Neutrophil (primary cell): ENCODE measurements at regions not wholly inside any gene's neighbourhood (a gene's known extent, or its start where the extent isn't known, plus 50 kb on each side); places are given as distances from the start of the nearest gene placed in this dataset.

Source experiments
- H3K27ac ChIP-seq: fragments of 200-600 bp; sonication (generic); 2 replicates; pipeline ENCODE4 v1.5.1; 2016; ENCODE audit warnings: mild to moderate bottlenecking, moderate library complexity
- H3K27me3 ChIP-seq: fragments of 200-600 bp; sonication (generic); 2 replicates; pipeline ENCODE4 v1.6.0; 2016; ENCODE audit warnings: mild to moderate bottlenecking
- H3K36me3 ChIP-seq: fragments of 200-600 bp; sonication (generic); 2 replicates; pipeline ENCODE4 v1.5.1; 2017
- H3K4me1 ChIP-seq, 2 experiments: fragments of 200-600 bp in 1 of 2; sonication (generic) in 1 of 2; 1 replicate in 1 of 2; 2 replicates in 1 of 2; pipeline versions ENCODE4 v1.5.1 to v1.6.1; 2013 to 2016; ENCODE audit warnings: low read depth in 1 of 2, low read length in 1 of 2, mild to moderate bottlenecking in 1 of 2, moderate library complexity in 1 of 2; ENCODE audit not compliant: control insufficient read depth in 1 of 2, insufficient read depth in 1 of 2
- H3K4me3 ChIP-seq, 2 experiments: fragments of 200-600 bp in 1 of 2; sonication (generic) in 1 of 2; 1 replicate in 1 of 2; 2 replicates in 1 of 2; pipeline ENCODE4 v1.5.1; 2013 to 2016; ENCODE audit warnings: low read depth in 1 of 2, low read length in 1 of 2, mild to moderate bottlenecking in 1 of 2, moderate library complexity in 1 of 2
- H3K9me3 ChIP-seq: fragments of 200-600 bp; sonication (generic); 2 replicates; pipeline ENCODE4 v1.5.1; 2016
- TF ChIP-seq, protein P1 (sequence below): fragments of 200-600 bp; sonication (generic); IDR thresholded peaks from 2 replicates; pipeline ENCODE4 v1.5.1; 2016; ENCODE audit warnings: antibody characterized with exemption

DNA sequence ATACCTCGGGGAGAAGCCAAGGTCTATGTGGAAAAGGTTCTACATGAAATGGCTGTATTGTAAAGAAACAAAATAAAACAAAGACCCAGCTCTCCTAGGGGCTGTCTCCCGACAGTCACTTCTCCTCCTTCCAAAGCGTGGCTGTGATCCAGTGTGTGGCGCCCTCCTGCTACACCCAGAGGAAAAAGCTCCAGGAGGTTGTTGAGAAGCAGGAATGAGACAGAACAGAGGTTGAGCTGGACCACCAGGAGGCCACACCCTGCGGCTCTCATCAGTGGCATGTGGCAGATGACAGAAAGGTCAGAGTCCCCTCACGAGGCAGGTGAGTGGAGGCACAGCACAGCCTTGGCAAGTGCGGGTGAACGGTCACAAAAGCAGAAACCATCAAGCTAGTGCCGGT, 236.0 kb downstream of the TBXT start:
- no peak overlapping the region for H3K27ac ChIP-seq
- TF ChIP-seq, protein P1, sequence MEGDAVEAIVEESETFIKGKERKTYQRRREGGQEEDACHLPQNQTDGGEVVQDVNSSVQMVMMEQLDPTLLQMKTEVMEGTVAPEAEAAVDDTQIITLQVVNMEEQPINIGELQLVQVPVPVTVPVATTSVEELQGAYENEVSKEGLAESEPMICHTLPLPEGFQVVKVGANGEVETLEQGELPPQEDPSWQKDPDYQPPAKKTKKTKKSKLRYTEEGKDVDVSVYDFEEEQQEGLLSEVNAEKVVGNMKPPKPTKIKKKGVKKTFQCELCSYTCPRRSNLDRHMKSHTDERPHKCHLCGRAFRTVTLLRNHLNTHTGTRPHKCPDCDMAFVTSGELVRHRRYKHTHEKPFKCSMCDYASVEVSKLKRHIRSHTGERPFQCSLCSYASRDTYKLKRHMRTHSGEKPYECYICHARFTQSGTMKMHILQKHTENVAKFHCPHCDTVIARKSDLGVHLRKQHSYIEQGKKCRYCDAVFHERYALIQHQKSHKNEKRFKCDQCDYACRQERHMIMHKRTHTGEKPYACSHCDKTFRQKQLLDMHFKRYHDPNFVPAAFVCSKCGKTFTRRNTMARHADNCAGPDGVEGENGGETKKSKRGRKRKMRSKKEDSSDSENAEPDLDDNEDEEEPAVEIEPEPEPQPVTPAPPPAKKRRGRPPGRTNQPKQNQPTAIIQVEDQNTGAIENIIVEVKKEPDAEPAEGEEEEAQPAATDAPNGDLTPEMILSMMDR: no peak
- H3K36me3 ChIP-seq: no peaks in the 10 kb centered on the region
- no peaks in the 10 kb centered on the region for H3K9me3 ChIP-seq
- no peak overlapping the region for H3K4me3 ChIP-seq
- H3K27me3 ChIP-seq: no peaks in the 10 kb centered on the region
- H3K4me1 ChIP-seq: no peaks in the 10 kb centered on the region

DNA sequence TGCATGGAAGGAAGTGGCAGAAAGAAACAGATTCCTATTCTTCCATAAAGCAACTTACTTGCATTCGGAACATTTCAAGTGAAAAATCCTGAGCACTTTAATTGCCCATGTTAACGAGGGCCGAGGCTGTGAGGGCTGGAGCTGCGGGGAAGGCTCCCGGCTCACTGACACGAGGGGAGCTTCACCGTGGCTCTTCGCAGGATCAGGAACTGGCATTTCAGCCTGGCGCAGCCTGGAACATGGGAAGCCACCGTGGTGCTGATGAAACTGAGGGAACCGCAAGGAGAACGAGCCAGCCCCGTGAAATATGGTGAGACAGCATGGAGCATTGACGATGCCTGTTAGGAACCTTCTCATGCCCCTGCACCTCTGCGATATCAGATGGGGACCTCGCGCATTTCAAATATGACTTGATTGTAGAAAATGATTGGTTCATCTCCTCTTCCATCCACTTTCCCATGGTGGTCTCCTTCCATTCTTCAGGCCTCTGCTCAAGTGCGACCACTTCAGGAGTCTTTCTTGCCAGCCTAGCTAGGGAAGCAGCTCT, 236.9 kb downstream of the TBXT start:
- TF ChIP-seq, protein P1: no peak
- Histone ChIP-seq H3K4me3 (no peak overlapping the region), H3K27me3 (no peaks in the 10 kb centered on the region), H3K36me3 (no peaks in the 10 kb centered on the region), H3K4me1 (no peaks in the 10 kb centered on the region), H3K9me3 (no peaks in the 10 kb centered on the region), H3K27ac (no peak overlapping the region)

DNA sequence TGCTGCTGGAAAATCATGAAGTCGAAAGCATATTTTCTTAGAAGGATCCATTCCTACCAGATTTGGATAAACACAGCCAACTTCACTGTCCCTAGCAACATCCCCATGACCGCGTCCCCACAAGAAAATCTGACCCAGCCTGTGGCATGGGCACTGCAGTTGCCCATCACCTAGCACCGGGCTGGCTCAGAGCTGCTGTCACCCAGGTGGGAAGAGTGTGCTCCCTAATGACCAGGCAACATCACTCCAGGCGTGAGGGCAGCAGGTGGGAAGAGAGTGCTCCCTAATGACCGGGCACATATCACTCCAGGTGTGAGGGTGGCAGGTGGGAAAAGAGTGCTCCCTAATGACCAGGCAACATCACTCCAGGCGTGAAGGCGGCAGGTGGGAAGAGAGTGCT, 238.0 kb downstream of the TBXT start:
- Histone ChIP-seq H3K27ac (no peak overlapping the region), H3K4me1 (no peaks in the 10 kb centered on the region), H3K27me3 (no peaks in the 10 kb centered on the region), H3K4me3 (no peak overlapping the region), H3K9me3 (no peaks in the 10 kb centered on the region), H3K36me3 (no peaks in the 10 kb centered on the region)
- TF ChIP-seq, protein P1: no peak

DNA sequence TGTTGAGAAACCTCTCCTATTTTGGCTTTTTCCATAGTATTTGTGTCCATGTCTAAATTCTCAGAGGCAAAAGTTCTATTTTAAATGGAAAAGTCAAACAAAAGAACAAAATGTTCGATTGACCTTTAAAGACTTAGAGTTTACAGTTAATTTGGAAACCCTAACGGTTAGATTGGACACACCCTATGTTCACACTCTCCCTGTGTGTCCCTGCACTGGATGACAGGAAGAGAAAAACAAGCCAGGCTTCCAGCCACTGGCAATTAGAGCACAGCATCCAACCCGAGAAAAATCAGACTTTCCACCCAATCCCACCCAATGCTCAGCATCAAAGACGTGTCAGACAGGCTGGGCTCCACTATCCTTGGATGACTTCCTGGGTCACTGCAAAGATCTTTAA, 241.3 kb downstream of the TBXT start:
- TF ChIP-seq, protein P1: no peak
- H3K27ac ChIP-seq: no peak overlapping the region
- H3K36me3 ChIP-seq: no peaks in the 10 kb centered on the region
- H3K27me3 ChIP-seq: no peaks in the 10 kb centered on the region
- no peak overlapping the region for H3K4me3 ChIP-seq
- no peaks in the 10 kb centered on the region for H3K4me1 ChIP-seq
- H3K9me3 ChIP-seq: no peaks in the 10 kb centered on the region

DNA sequence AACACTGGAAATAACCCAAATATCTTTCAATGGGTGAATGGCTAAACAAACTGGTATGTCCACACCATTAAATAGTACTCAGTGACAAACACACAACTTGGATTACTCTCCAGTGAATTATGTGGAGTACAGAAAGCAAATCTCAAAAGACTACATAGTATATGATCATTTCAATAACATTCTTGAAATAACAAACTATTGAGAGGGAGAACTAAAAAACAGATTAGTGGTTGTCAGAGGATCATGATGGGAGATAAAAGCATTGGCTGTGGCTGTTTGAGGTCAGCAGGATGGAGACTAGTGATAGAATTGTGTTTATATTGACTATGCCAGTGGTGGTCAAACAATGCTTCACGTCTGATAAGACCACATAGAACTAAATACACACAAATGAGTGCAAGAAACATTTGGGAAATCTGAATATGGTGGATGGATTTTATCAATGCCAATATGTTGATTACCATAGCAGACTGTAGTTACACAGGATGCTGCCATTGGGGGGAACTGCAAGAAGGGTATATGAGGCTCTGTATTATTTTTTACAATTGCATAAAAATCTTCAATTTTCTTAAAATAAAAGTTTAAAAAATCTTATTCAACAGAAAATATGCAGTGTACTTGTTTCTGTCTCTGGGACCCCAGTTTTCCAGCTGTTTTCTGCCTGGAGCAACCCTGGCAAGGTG, 242.0 kb downstream of the TBXT start:
- H3K9me3 ChIP-seq: no peaks in the 10 kb centered on the region
- H3K27me3 ChIP-seq: no peaks in the 10 kb centered on the region
- H3K36me3 ChIP-seq: no peaks in the 10 kb centered on the region
- no peaks in the 10 kb centered on the region for H3K4me1 ChIP-seq
- no peak overlapping the region for H3K4me3 ChIP-seq
- TF ChIP-seq, protein P1: no peak
- H3K27ac ChIP-seq: no peak overlapping the region
